NCI-H2171 treated with DMSO at 0.1 percent for 48 hours (cell line): ENCODE measurements at regions not wholly inside any gene's neighbourhood (a gene's known extent, or its start where the extent isn't known, plus 50 kb on each side); places are given as distances from the start of the nearest gene placed in this dataset.

ENCODE experiments used
- DNase-seq: peaks from one replicate; lab custom pipeline; 2025; lab: John Stamatoyannopoulos, UW

DNA sequence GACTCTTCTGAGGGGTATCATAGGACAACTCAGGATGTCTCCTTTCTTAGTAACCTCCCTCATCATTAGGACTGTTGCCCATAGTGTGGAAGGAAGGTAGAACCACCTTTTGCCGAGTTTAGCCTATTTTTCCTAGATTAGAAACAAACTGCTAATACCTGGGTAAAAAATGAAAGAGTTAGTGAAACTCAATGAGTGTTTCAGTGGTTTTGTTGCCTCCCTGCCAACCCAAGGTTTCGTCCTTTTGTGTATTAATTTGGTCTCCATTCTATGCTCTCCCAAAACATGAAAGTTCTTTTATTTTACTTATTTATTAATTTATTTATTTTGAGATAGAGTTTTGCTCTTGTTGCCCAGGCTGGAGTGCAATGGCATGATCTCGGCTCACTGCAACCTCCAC is 174.9 kb upstream of the KCNJ16 start:
- no peak for DNase-seq

- DNase-seq: no peak
Measured at GRCh38 chr17:69900829-69901228, 174.2 kb upstream of the KCNJ16 start.

- no peak for DNase-seq
Measured at GRCh38 chr17:69906306-69906705, 168.7 kb upstream of the KCNJ16 start.

GRCh38 chr17:69907132-69907847 is 167.7 kb upstream of the KCNJ16 start:
- no peak for DNase-seq

DNA sequence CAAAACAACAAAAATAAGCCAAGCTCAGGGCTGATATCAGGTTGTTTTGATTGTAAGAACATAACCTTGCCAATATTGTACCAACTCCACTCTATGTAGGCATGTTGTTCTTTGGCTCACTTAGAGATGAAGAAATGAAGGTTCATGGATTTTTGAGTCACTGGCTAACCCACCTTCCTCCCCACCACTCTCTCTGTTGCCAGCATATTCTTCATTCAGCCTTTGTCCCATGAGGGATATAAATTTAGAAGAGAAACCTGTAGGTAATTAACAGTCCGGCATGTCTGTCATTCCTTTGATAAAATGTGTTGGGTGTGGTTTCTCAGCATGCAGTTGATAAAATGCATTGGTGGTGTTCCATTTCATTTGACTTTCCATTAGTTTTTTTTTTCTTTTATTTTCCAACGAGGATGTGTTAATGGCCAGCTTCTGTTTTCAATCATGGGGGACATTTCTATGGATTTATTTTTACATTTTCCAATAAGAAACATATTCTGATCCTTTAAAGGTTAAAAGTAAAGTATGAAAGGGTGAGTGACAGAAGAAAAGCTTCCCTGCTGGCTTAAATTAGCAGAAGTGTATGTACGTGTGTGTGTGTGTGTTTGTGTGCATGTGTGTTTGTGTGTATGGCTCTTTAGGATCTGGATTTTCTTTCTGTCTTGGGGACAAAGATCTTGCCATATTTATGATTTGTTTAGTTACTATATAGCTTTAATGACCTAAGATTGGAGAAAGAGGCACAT is 166.2 kb upstream of the KCNJ16 start:
- DNase-seq: peak; percentile 8

DNA sequence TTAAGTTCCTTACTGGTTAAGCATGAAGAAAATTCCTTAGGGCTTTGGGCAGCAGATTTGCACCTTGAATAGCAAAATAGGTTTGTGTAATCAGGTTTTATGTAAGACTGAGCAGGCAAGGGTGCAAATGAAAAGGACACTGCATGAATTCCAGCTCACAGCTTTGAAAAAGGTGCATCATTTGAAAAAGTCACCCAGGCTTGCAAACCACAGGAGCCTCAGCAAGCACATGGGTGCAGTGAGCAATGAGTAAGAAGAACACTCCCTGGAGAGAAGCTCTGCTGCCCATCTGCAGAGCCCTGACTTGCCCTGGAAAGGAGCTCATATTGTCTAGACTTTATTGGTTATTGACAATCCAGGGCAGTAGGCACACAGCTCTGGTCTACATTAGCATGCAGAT is 165.6 kb upstream of the KCNJ16 start:
- no peak for DNase-seq

GRCh38 chr17:69912805-69913204 is 162.2 kb upstream of the KCNJ16 start:
- DNase-seq: no peak

- no peak for DNase-seq
Measured at GRCh38 chr17:69913216-69913615, 161.8 kb upstream of the KCNJ16 start.

- no peak for DNase-seq
Measured at GRCh38 chr17:69913616-69914015, 161.4 kb upstream of the KCNJ16 start.

DNA sequence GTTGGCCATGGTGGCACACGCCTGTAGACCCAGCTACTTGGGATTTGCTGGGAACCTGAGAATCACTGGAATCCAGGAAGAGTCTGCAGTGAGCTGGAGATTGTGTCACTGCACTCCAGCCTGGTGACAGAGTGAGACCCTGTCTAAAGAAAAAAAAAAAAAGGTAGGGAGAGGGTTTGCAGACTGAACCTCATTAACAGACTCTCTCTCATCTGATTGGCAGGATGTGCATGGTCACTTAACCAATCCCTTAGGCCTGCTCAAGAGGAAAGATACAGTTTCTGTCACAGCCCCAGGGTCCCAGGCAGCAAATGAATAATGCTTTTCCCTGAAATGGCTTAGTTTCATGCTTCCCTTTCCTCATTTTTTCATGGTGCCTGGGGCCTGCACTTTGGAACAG is 160.5 kb upstream of the KCNJ16 start:
- DNase-seq: no peak

DNA sequence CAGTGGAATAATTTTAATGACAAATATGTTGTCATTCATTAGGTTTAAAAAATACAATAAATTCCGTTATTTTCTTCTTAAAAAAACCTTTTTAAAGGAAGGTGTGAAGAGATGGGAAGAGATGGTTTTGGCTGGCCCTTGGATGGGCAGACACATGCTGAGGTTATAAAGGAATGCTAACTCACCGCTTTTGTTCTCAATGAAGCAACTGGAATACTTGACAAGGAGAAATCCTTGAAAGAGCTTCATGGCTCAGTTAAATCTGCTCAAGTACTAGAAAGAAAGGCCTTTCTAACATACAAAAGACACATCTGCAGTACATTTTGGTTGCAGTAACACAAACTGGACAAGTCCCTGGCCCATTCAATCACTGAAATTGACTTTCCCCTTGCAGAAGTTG is 158.3 kb upstream of the KCNJ16 start:
- DNase-seq: no peak

GRCh38 chr17:69918164-69918563 is 156.9 kb upstream of the KCNJ16 start:
- DNase-seq: no peak

GRCh38 chr17:69919789-69920188 is 155.2 kb upstream of the KCNJ16 start:
- no peak for DNase-seq

DNA sequence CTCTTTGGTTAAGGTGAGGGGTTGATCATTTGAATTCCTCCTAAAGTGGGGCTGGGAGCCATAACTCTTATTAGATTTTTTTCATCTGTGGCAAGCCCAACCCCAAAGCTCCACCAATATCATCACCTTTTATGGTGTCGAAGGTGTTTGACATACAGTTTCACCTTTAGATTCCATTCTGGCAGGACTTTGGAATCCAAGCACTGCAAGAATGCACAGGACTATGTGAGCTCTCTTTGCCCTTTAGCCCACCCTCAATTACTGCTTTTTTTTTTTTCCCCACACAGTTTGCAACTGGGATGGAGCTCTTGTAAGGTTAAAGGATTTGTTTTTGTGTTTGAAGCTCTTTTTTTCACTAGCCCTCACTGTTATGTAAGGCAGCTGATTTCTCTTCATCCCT is 154.0 kb upstream of the KCNJ16 start:
- DNase-seq: no peak

GRCh38 chr17:69928611-69929010 is 146.4 kb upstream of the KCNJ16 start:
- peak; percentile 7 for DNase-seq

DNA sequence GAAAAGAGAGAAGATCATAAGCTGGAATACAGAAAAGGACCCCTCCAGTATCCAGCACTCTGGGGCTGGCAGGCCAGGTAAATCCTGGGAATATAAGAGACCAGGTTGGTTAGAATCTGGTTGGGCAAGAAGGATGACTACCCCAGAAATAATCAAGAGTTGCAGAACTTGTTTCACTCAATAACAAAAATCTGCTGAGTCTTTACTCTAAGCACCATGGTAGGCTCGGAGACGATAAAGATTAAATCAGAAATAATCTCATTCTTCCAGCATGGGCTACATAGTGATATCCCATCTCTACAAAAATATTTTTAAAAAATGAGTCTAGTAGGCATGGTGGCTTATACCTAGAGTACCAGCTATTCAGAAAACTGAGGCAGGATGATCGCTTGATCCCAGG is 138.0 kb upstream of the KCNJ16 start:
- DNase-seq: no peak

DNA sequence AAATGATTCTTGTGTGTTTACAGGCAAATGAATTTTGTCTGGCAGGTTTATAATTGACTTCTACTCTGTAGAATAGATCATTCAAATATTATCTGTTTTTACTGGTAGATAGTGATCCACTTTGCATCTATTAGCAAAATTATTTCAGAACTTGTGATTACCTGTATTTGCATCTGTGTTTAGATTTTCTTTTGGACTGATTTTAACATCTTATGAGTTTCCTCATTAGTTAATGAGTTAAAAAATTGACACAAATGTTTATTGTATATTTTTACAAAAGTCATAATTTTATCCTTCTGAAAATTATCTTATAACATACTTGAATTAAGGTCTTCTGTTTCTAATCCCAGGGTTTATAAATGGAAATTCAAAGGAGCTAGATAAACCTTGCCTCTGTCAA is 132.0 kb upstream of the KCNJ16 start:
- no peak for DNase-seq

DNA sequence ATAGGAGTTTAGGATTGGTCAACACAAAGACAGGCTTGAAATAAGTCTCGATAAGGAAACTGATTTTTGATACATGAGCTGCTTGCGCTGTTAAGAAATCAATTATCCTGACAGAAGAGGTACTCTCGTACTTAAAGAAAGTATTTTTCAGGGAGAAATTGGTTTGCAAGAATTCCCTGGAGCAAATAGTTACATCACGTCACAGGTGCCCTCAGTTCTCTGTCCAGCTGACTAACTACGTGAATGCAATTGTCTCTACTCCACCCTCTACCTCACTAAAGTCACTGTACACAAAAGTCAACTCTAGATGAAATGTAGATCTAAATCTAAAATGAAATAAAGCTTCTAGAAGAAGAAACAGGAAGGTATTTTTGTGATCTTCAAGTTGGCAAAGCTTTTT is 130.6 kb upstream of the KCNJ16 start:
- DNase-seq: no peak

GRCh38 chr17:69945698-69946185 is 129.3 kb upstream of the KCNJ16 start:
- DNase-seq: no peak

GRCh38 chr17:69947027-69947759 is 127.8 kb upstream of the KCNJ16 start:
- no peak for DNase-seq

GRCh38 chr17:69948406-69948805 is 126.6 kb upstream of the KCNJ16 start:
- DNase-seq: no peak

DNA sequence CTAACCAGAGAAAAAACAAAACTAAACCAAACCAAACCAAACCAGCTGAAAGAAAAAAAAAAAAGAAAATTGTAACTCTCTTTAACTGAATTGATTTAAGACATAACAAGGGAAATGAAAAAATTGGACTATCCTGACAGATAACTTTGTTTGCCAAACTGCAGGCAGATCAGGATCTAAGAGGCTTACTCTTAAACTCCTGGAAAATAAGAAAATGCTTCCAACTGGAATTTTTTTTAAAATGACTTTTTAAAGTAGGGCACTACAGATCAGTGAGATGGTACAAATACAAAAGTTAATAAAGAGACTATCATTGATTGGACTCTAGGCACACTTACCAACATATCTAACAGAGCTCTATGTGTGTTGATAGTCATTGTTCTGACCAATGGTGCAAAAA is 125.5 kb upstream of the KCNJ16 start:
- no peak for DNase-seq
